Uterus (tissue), 3 donors: ENCODE measurements at regions not wholly inside any gene's neighbourhood (a gene's known extent, or its start where the extent isn't known, plus 50 kb on each side); places are given as distances from the start of the nearest gene placed in this dataset.

Experiments used
- DNase-seq, 2 donors: peaks; one replicate each; pipeline ENCODE4 v3.0.0-alpha.2; 2019 to 2020
- H3K27ac ChIP-seq, 2 donors: fragments of 200-600 bp; sonication (generic); 1 replicate in 1 of 2; 2 replicates in 1 of 2; pipeline ENCODE4 v1.5.1; 2016 to 2018
- H3K27me3 ChIP-seq, 2 donors: fragments of 200-600 bp; sonication (generic); one replicate each; pipeline ENCODE4 v1.5.1; 2018 to 2019; ENCODE audit warnings: control low read depth in 1 of 2
- H3K36me3 ChIP-seq, 2 donors: fragments of 200-600 bp; sonication (generic); one replicate each; pipeline ENCODE4 v1.5.1; 2019; ENCODE audit warnings: control low read depth in 1 of 2
- H3K4me1 ChIP-seq, 2 donors: fragments of 200-600 bp; sonication (generic); one replicate each; pipeline ENCODE4 v1.5.1; 2018 to 2019; ENCODE audit warnings: control low read depth in 1 of 2
- H3K4me3 ChIP-seq, 2 donors: fragments of 200-600 bp; sonication (generic); 1 replicate in 1 of 2; 2 replicates in 1 of 2; pipeline ENCODE4 v1.5.1; 2018 to 2019; ENCODE audit warnings: mild to moderate bottlenecking in 1 of 2
- H3K9me3 ChIP-seq, 2 donors: fragments of 200-600 bp; sonication (generic); one replicate each; pipeline ENCODE4 v1.5.1; 2019; ENCODE audit warnings: control low read depth in 1 of 2
- POLR2A ChIP-seq, 2 donors: fragments of 450-650 bp; IDR thresholded peaks; one replicate each; pipeline ENCODE4 v1.6.1; 2016; ENCODE audit warnings: antibody characterized with exemption in 2 of 2, mild to moderate bottlenecking in 1 of 2, moderate library complexity in 1 of 2
- intact Hi-C: fragments of 100-400 bp; cut with DNase I; formaldehyde crosslinking; loops from one replicate; pipeline ENCODE4 v1.15.1; 2023; ENCODE audit warnings: low total_unique reads
- TF ChIP-seq, protein P1 (sequence below), 4 experiments: fragments of 200-600 bp in 2 of 4; fragments of 450-650 bp in 2 of 4; sonication (generic) in 2 of 4; IDR thresholded peaks; one replicate each; pipeline ENCODE4 v1.5.1; 2016 to 2019; ENCODE audit warnings: antibody characterized with exemption in 4 of 4, mild to moderate bottlenecking in 2 of 4, moderate library complexity in 1 of 4
- donor health status: DM: yes; HTN: yes; CAD: no.

DNA sequence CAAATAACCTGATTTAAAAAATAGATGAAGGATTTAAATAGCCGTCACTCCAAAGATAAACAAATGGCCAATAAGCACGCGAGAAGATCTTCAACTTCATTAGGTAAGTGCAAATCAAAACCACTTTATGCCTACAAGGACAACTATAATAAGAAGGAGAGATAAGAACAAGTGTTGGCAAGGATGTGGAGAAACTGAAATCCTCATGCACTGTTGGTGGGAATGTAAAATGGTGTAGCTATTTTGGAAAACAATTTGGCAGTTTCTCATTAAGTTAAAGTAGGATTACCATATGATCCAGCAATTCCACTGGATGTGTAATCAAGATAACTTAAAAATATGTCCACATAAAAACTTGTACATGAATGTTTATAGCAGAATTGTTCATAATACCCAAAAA lies 64.1 kb downstream of the CXCL12 start:
- no peak overlapping the region for H3K4me3 ChIP-seq

GRCh38 chr10:44317856-44318255 lies 67.0 kb downstream of the CXCL12 start:
- H3K9me3 ChIP-seq: no peaks in the 10 kb centered on the region
- no peak overlapping the region for H3K4me3 ChIP-seq
- no peaks in the 10 kb centered on the region for H3K27me3 ChIP-seq
- intact Hi-C loops: loop anchor here (10.0 kb wide), 1 partner anchor 623 kb away; no protein-coding TSS in a partner anchor
- TF ChIP-seq, protein P1, sequence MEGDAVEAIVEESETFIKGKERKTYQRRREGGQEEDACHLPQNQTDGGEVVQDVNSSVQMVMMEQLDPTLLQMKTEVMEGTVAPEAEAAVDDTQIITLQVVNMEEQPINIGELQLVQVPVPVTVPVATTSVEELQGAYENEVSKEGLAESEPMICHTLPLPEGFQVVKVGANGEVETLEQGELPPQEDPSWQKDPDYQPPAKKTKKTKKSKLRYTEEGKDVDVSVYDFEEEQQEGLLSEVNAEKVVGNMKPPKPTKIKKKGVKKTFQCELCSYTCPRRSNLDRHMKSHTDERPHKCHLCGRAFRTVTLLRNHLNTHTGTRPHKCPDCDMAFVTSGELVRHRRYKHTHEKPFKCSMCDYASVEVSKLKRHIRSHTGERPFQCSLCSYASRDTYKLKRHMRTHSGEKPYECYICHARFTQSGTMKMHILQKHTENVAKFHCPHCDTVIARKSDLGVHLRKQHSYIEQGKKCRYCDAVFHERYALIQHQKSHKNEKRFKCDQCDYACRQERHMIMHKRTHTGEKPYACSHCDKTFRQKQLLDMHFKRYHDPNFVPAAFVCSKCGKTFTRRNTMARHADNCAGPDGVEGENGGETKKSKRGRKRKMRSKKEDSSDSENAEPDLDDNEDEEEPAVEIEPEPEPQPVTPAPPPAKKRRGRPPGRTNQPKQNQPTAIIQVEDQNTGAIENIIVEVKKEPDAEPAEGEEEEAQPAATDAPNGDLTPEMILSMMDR (IDR thresholded peaks at IDR 0.05): no peak
- TF ChIP-seq POLR2A (IDR thresholded peaks at IDR 0.05): no peak
- no peak for DNase-seq
- no peaks in the 10 kb centered on the region for H3K4me1 ChIP-seq
- H3K27ac ChIP-seq: no peak overlapping the region
- H3K36me3 ChIP-seq: no peaks in the 10 kb centered on the region

More for the DNA sequence above, 64.1 kb downstream of the CXCL12 start:
- TF ChIP-seq, protein P1 (IDR thresholded peaks at IDR 0.05): no peak
- no peak for TF ChIP-seq POLR2A (IDR thresholded peaks at IDR 0.05)
- Histone ChIP-seq H3K27me3 (no peaks in the 10 kb centered on the region), H3K9me3 (no peaks in the 10 kb centered on the region), H3K27ac (no peak overlapping the region), H3K4me1 (no peaks in the 10 kb centered on the region), H3K36me3 (no peaks in the 10 kb centered on the region)
- DNase-seq: no peak
- intact Hi-C loops: no loop called here

DNA sequence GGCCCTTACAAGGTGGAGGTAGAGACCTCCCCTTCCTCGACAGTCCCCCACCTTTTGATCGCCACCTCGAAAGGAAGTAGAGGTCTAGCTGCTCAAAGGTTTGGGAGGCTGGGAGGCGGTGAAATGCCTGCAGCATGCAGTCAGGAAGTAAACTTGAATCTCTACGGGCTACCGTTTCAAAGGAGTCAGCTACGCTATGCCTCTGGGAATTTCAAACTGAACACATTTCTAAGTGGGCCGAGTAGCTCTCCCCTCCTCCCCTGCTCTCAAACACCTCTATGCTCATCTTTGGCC lies 68.0 kb downstream of the CXCL12 start:
- no peak overlapping the region for H3K4me3 ChIP-seq
- no peak for DNase-seq
- TF ChIP-seq POLR2A (IDR thresholded peaks at IDR 0.05): no peak
- TF ChIP-seq, protein P1 (IDR thresholded peaks at IDR 0.05): no peak
- no peaks in the 10 kb centered on the region for H3K9me3 ChIP-seq
- no peak overlapping the region for H3K27ac ChIP-seq
- H3K4me1 ChIP-seq: no peaks in the 10 kb centered on the region
- no peaks in the 10 kb centered on the region for H3K36me3 ChIP-seq
- intact Hi-C loops: loop anchor here (10.0 kb wide), 1 partner anchor 622 kb away; no protein-coding TSS in a partner anchor
- H3K27me3 ChIP-seq: no peaks in the 10 kb centered on the region

GRCh38 chr10:44316187-44316921 lies 68.5 kb downstream of the CXCL12 start:
- H3K27me3 ChIP-seq: no peaks in the 10 kb centered on the region
- no peaks in the 10 kb centered on the region for H3K9me3 ChIP-seq
- H3K4me3 ChIP-seq: no peak overlapping the region
- no peak overlapping the region for H3K27ac ChIP-seq
- H3K36me3 ChIP-seq: no peaks in the 10 kb centered on the region
- DNase-seq: no peak
- no peak for TF ChIP-seq POLR2A (IDR thresholded peaks at IDR 0.05)
- TF ChIP-seq, protein P1 (IDR thresholded peaks at IDR 0.05): no peak
- no peaks in the 10 kb centered on the region for H3K4me1 ChIP-seq
- intact Hi-C loops: loop anchor here (10.0 kb wide), 1 partner anchor 622 kb away; no protein-coding TSS in a partner anchor

- intact Hi-C loops: loop anchor here (10.0 kb wide), 1 partner anchor 620 kb away; no protein-coding TSS in a partner anchor
These were observed 70.0 kb downstream of the CXCL12 start for GRCh38 chr10:44314802-44315460.

More at GRCh38 chr10:44314802-44315460, 70.0 kb downstream of the CXCL12 start:
- H3K4me1 ChIP-seq: peaks cover 0 to 4% of the 10 kb centered on the region in 2 donors
- H3K4me3 ChIP-seq: no peak overlapping the region
- no peak overlapping the region for H3K27ac ChIP-seq
- TF ChIP-seq POLR2A (IDR thresholded peaks at IDR 0.05): no peak
- TF ChIP-seq, protein P1 (IDR thresholded peaks at IDR 0.05): no peak
- no peaks in the 10 kb centered on the region for H3K36me3 ChIP-seq
- no peaks in the 10 kb centered on the region for H3K9me3 ChIP-seq
- no peaks in the 10 kb centered on the region for H3K27me3 ChIP-seq
- DNase-seq: no peak
